ENCODE measurements at regions not wholly inside any gene's neighbourhood (a gene's known extent, or its start where the extent isn't known, plus 50 kb on each side); places are given as distances from the start of the nearest gene placed in this dataset.
"Not testable (repeated sequence)": the region's sequence is repeated elsewhere in the genome, so short reads cannot be mapped to it uniquely, and the experiment has no call there.

- no peak for DNase-seq (ENCODE audit: low read depth in 2 of 2)
These were observed 109.5 kb upstream of the MAN2A1 start for GRCh38 chr5:109580225-109580624.

GRCh38 chr5:109575506-109575905, 114.2 kb upstream of the MAN2A1 start:
- no peak for DNase-seq (ENCODE audit: low read depth in 2 of 2)

- no peak for DNase-seq (ENCODE audit: low read depth in 2 of 2)
These were observed 114.7 kb upstream of the MAN2A1 start for GRCh38 chr5:109574985-109575384.

DNA sequence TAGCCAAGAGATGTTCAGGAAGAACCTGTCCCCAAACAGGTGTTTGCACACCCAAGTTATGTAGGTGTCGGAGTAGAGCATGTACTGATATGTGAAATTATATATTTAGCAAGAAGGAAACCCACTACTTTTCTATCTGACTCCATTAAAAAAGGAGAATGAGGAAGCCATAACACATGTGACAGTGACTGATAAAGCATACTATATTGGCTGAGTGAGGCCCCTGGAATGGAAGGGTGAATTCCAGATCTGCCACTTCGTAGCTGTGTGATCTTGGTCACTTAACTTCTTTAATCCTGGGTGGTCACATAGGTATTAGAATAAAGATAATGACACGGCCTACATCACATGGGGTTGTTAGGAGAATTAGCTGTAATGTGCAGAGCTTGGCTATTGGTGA, 116.0 kb upstream of the MAN2A1 start:
- DNase-seq (ENCODE audit: low read depth in 2 of 2): no peak

DNA sequence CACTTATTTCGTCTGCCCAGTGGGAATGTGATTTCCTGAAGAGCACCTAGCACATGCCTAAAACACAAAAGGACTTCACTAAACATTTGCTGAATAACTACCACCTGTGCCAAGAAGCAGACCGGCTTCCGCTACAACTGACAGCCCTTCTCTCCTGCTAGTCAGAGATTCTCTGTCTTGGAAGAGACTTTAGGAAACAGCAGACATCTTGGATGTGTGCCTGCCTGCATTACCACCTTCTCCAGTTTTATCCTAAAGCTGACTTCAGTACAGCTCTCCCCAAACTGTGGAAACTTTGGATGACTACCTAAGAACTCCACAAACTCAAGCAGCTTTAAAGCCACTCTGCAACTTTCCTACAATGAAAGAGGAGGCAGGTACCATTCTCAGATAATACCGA, 116.5 kb upstream of the MAN2A1 start:
- DNase-seq (ENCODE audit: low read depth in 2 of 2): no peak

- no peak for DNase-seq (ENCODE audit: low read depth in 2 of 2)
These were observed 117.9 kb upstream of the MAN2A1 start for GRCh38 chr5:109571785-109572184.

- DNase-seq (ENCODE audit: low read depth in 2 of 2): no peak
These were observed 119.3 kb upstream of the MAN2A1 start for GRCh38 chr5:109570362-109570874.

DNA sequence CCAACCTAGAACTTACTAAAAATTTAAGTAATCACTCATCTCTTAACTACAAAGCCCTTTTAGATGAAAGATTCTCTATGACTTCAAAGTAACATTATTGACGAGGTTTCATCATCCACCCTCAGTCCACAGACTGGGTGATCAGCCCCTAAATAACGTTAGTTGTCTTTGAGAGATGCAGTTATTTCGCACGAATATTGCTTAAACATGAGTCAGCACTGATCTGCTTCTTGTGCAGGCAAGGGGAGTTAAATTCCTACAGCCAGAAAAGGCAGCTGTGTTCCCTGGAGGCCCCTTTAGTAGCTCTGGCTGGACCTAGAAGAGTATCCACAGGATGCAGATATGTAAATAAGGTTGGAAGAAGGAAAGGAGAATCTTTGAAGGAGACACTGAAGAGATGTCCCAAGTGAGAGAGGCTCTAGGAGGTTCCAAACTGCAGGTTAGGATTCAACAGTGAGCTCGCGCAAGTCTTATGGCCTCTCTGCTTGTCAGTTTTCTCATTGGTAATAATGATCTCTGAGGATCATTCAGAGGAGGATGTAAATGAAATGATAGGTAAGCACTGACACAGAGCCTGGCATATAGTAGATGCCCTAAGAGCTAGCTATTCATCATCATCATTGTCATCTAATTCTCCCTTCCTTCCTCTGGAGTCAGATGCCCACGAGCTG, 122.2 kb upstream of the MAN2A1 start:
- DNase-seq (ENCODE audit: low read depth in 2 of 2): no peak

- no peak for DNase-seq (ENCODE audit: low read depth in 2 of 2)
These were observed 123.4 kb upstream of the MAN2A1 start for GRCh38 chr5:109566361-109566760.

GRCh38 chr5:109563739-109564138, 126.0 kb upstream of the MAN2A1 start:
- no peak for DNase-seq (ENCODE audit: low read depth in 2 of 2)

DNA sequence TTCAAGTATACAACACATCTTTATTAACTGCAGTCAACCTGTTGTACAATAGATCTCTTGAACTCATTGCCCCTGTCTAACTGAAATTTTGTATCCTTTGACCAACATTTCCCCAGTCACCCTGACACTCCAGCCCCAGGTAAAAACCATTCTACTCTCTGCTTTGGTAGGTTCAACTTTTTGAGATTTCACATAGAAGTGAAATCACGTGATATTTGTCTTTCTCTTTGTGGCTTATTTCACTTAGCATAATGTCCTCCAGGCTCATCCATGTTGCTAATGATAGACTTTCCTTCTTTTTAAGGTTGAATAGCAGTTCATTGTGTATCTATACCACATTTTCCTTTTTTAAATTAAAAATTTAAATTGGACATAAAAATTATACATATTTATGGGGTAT, 126.5 kb upstream of the MAN2A1 start:
- no peak for DNase-seq (ENCODE audit: low read depth in 2 of 2)

GRCh38 chr5:109562441-109562840, 127.3 kb upstream of the MAN2A1 start:
- no peak for DNase-seq (ENCODE audit: low read depth in 2 of 2)

DNA sequence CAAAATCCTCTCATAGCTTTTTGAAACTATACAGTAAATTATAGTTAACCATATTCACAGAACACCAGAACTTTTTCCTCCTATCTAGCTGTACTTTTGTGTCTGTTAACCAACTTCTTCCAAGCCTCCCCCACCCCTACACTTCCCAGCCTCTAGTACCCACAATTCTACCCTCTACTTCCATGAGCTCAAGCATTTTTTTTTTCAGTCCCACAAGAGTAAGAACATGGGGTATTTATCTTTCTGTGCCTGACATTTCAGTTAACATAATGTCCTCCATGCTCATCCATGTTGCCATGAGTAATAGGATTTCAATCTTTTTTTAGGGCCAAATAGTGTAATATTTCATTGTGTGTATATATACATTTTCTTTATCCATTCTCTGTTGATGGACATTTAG, 128.3 kb upstream of the MAN2A1 start:
- DNase-seq (ENCODE audit: low read depth in 2 of 2): no peak

DNA sequence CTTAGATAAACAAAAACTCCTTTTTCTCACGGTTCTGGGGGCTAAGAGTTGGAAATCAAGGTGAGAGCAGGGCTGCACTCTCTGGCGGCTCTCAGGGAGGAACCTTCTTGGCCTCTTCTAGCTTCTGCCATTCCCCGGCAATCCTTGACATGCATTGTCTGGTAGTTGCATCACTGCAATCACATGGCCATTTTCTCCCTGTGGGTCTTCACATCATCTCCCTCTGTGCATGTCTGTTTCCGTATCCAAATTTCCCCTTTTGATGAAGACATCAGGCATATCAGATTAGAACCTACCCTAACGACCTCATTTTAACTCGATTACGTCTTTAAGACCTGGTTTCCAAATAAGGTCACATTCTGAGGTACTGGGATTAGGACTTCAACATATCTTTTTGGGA, 129.2 kb upstream of the MAN2A1 start:
- DNase-seq (ENCODE audit: low read depth in 2 of 2): no peak

DNA sequence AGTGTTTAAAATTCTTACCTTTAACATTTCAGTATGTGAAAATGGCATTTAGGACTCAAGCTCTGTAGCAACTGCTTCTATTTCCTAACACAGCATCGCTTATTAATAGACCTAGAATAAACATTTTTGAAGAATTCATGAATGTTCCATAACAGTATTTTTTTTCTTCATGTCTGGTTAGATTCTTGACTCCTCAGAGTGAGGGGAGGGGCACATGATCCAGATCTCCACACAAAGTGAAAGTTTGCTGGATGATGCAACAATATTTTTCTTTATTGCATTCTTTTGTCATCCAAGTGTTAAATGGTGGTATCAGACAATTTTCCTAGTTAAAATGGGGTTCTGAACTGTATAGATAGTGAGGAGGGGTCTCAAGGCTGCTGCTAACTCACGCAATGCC, 130.8 kb upstream of the MAN2A1 start:
- DNase-seq (ENCODE audit: low read depth in 2 of 2): no peak

GRCh38 chr5:109558364-109558763, 131.4 kb upstream of the MAN2A1 start:
- no peak for DNase-seq (ENCODE audit: low read depth in 2 of 2)

DNA sequence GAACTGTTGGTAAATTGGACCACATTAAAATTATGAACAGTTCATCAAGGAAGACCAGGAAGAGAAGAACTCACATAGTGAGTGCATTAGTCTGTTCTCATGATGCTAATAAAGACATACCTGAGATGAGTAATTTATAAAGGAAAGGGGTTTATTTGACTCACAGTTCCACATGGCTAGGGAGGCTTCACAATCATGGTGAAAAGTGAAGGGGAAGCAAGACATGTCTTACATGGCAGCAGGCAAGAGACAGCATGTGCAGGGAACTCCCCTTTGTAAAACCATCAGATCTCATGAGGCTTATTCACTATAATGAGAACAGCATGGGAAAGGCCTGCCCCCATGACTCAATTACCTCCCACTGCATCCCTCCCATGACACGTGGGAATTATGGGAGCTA, 135.9 kb upstream of the MAN2A1 start:
- DNase-seq (ENCODE audit: low read depth in 2 of 2): no peak

- DNase-seq (ENCODE audit: low read depth in 2 of 2): not testable (repeated sequence)
These were observed 138.5 kb upstream of the MAN2A1 start for GRCh38 chr5:109551234-109551633.

DNA sequence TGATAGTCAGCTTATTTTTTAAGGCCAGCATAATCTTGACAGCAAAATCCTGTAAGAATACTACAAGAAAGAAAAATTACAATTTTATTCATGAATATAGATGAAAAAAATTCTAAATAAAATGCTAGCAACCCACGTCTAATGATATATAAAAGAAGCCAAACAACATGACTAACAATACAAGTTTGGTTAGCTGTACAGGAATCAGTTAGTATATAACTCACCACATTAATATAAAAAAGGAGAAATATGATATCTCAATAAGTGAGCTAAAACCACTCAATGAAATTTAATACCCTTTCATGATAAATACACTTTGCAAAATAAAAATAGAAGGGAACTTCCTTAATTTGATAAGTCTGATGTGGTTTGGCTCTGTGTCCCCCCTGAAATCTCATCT, 139.7 kb upstream of the MAN2A1 start:
- DNase-seq (ENCODE audit: low read depth in 2 of 2): no peak

- no peak for DNase-seq (ENCODE audit: low read depth in 2 of 2)
These were observed 136.7 kb upstream of the PJA2 start for GRCh38 chr5:109546461-109546860.

DNA sequence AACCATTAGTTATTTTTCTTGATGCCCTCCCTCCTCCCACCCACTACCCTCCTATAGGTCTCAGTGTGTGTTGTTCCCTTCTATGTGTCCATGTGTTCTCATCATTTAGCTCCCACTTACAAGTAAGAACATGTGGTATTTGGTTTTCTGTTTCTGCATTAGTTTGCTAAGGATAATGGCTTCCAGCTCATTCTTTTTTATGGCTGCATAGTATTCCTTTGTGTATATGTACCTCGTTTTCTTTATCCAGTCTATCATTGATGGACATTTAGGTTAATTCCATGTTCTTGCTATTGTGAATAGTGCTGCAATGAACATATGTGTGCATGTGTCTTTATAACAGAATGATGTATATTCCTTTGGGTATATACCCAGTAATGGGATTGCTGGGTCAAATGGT, 135.1 kb upstream of the PJA2 start:
- DNase-seq (ENCODE audit: low read depth in 2 of 2): not testable (repeated sequence)

DNA sequence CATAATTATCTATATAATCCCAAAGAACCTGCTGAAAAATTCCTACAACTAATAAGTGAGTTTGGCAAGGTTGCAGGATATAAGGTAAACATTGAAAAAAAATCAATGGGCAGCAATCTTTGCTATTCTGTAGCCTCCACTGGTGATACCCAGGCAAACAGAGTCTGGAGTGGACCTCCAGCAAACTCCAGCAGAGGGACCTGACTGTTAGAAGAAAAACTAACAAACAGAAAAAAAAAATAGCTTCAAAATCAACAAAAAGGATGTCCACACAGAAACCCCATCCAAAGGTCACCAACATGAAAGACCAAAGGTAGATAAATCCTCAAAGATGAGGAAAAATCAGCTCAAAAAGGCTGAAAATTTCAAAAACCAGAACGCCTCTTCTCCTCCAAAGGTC, 128.9 kb upstream of the PJA2 start:
- DNase-seq (ENCODE audit: low read depth in 2 of 2): not testable (repeated sequence)

- DNase-seq (ENCODE audit: low read depth in 2 of 2): not testable (repeated sequence)
These were observed 125.3 kb upstream of the PJA2 start for GRCh38 chr5:109535090-109535489.

- DNase-seq (ENCODE audit: low read depth in 2 of 2): no peak
These were observed 124.0 kb upstream of the PJA2 start for GRCh38 chr5:109533751-109534272.
